Skeletal muscle tissue (tissue), 3 donors: ENCODE measurements at regions not wholly inside any gene's neighbourhood (a gene's known extent, or its start where the extent isn't known, plus 50 kb on each side); places are given as distances from the start of the nearest gene placed in this dataset.

ENCODE experiments used
- H3K27ac ChIP-seq: one replicate; pipeline ENCODE4 v1.7.0; 2013; ENCODE audit warnings: mild to moderate bottlenecking, low read depth, low read length, inconsistent platforms
- H3K27me3 ChIP-seq, 3 donors: one replicate each; pipeline ENCODE4 v1.7.0; 2013; ENCODE audit warnings: low read length in 3 of 3; ENCODE audit not compliant: control insufficient read depth in 3 of 3, insufficient read depth in 3 of 3
- H3K36me3 ChIP-seq, 3 donors: one replicate each; pipeline ENCODE4 v1.7.0; 2013; ENCODE audit warnings: low read length in 3 of 3; ENCODE audit not compliant: control insufficient read depth in 3 of 3, insufficient read depth in 3 of 3
- H3K4me1 ChIP-seq, 3 donors: one replicate each; pipeline ENCODE4 v1.7.0; 2013; ENCODE audit warnings: low read length in 3 of 3, mild to moderate bottlenecking in 3 of 3; ENCODE audit not compliant: control insufficient read depth in 3 of 3, insufficient read depth in 3 of 3
- H3K4me3 ChIP-seq, 3 donors: one replicate each; pipeline ENCODE4 v1.7.0; 2013; ENCODE audit warnings: low read length in 3 of 3
- H3K9ac ChIP-seq, 3 donors: one replicate each; pipeline ENCODE4 v1.7.0; 2013; ENCODE audit warnings: low read length in 3 of 3, mild to moderate bottlenecking in 3 of 3, moderate library complexity in 2 of 3, low read depth in 1 of 3
- H3K9me3 ChIP-seq, 3 donors: one replicate each; pipeline ENCODE4 v1.7.0; 2013; ENCODE audit warnings: low read length in 3 of 3; ENCODE audit not compliant: control insufficient read depth in 3 of 3
- donor health status: Osteomylitis.

DNA sequence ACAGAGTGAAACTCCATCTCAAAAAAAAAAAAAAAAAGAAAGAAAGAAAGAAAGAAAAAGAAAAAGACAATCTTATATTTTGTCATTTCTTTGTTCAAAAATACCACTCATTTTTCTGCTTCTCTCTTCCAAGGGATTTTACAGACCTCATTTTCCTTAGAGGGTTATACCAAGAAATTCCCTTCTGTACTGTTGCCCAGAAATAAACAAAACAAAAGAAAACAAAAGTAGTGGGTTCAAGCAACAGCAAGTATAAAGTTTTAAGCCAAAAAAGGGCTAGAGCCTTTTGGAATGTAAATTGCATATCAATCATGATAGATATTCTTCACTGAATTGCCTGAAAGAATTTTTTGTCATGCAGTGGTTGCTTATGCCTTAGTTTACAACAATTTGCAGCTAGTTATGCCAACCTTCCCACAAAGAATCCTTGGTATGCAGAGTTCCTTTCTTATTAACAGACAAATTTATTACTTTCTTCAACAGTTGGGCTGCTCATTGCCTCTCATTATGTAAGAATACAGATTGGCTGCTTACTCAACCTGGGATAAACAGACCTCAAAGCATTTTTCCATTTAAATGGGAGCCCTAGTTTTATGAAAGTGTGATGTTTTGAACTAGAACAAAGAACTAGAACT lies 129.1 kb upstream of the PPFIA2 start:
- no peaks in the 10 kb centered on the region for H3K4me1 ChIP-seq
- no peaks in the 10 kb centered on the region for H3K27me3 ChIP-seq

DNA sequence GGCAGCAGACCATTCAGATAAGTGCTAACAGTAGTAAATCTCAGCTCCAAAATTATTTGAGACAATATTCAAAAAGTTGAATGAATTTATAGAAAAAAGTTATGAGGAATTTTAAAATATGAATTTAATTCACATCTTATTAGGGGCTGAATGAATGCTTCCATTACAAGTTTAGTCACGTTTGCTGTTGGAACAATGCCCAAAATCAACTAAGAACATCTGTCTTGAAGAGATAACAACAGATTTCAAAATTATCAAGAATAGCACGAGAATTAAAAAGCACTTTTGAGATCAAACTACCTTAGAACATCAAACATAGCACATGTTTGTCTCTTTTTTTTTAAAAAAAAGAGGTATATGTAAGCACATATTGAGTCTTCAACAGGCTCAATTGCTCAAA lies 115.4 kb upstream of the PPFIA2 start:
- Histone ChIP-seq H3K9me3 (no peaks in the 10 kb centered on the region), H3K4me3 (no peak overlapping the region), H3K27ac (no peak overlapping the region), H3K27me3 (no peaks in the 10 kb centered on the region), H3K4me1 (no peaks in the 10 kb centered on the region), H3K9ac (no peak overlapping the region), H3K36me3 (no peaks in the 10 kb centered on the region)

More for the DNA sequence above, 129.1 kb upstream of the PPFIA2 start:
- Histone ChIP-seq H3K36me3 (no peaks in the 10 kb centered on the region), H3K9me3 (no peaks in the 10 kb centered on the region), H3K27ac (no peak overlapping the region), H3K9ac (no peak overlapping the region), H3K4me3 (no peak overlapping the region)

GRCh38 chr12:81874166-81874565 lies 115.0 kb upstream of the PPFIA2 start:
- Histone ChIP-seq H3K27me3 (no peaks in the 10 kb centered on the region), H3K36me3 (no peaks in the 10 kb centered on the region), H3K27ac (no peak overlapping the region), H3K9me3 (no peaks in the 10 kb centered on the region), H3K4me1 (no peaks in the 10 kb centered on the region), H3K9ac (no peak overlapping the region), H3K4me3 (no peak overlapping the region)

DNA sequence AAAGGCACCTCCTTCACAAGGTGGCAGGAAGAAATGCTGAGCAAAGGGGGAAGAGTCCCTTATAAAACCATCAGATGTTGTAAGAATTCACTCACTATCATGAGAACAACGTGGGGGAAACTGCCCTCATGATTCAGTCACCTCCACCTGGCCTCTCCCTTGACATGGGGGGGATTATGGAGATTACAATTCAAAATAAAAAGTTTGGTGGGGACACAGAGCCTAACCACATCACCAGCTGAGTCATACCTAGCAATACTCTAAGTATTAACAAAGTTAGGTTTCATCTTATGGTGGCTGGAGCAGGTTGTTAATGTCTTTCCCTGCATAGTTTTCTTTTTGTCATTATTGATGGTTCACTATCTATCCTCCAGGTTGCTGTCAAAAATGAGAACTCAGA lies 113.2 kb upstream of the PPFIA2 start:
- no peak overlapping the region for H3K4me3 ChIP-seq
- H3K9ac ChIP-seq, result no peak overlapping the region
- no peaks in the 10 kb centered on the region for H3K27me3 ChIP-seq
- no peaks in the 10 kb centered on the region for H3K36me3 ChIP-seq
- H3K4me1 ChIP-seq, result no peaks in the 10 kb centered on the region
- no peaks in the 10 kb centered on the region for H3K9me3 ChIP-seq
- no peak overlapping the region for H3K27ac ChIP-seq

GRCh38 chr12:81866081-81866480 lies 106.9 kb upstream of the PPFIA2 start:
- H3K36me3 ChIP-seq, result no peaks in the 10 kb centered on the region
- H3K27ac ChIP-seq, result no peak overlapping the region
- no peak overlapping the region for H3K9ac ChIP-seq
- no peaks in the 10 kb centered on the region for H3K27me3 ChIP-seq
- no peaks in the 10 kb centered on the region for H3K9me3 ChIP-seq
- H3K4me1 ChIP-seq, result no peaks in the 10 kb centered on the region
- H3K4me3 ChIP-seq, result no peak overlapping the region

DNA sequence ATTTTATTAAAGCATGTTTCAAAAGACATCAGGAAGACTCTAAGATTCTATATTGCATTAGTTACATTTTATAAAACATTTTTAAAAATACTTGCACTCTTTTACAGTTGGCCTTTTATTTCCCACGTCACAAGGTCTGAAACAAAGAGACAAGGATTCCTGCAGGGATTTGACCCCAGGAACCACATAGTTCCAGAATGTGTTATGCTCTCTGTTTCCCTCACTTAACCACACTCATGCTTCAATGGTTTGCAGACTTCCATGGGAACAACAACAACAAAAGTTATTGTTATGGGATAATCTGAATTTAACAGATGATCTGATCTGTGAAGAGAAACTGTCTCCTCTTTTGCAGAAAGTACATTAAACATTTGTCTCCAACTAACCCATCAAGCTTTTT lies 104.3 kb upstream of the PPFIA2 start:
- Histone ChIP-seq H3K4me1 (no peaks in the 10 kb centered on the region), H3K9ac (no peak overlapping the region), H3K27me3 (no peaks in the 10 kb centered on the region), H3K36me3 (no peaks in the 10 kb centered on the region), H3K4me3 (no peak overlapping the region), H3K27ac (no peak overlapping the region), H3K9me3 (no peaks in the 10 kb centered on the region)

DNA sequence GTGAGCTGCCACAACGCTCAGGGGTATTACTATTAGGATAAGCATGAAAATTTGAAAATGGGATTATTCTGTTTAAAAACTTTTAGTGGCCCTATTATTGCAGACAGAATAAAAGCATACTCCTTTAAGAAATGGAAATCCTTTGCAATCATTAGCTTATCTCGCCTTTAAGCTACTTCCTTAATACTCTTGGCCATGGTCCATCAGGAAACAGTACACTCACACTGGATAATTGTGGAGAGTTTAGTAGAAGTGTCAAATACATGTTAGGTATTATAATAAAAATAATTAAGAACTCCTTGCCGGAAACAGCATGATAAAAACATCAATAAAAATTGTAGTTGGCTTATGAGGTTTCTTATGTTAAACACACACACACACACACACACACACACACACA lies 100.4 kb upstream of the PPFIA2 start:
- no peak overlapping the region for H3K9ac ChIP-seq
- H3K9me3 ChIP-seq, result no peaks in the 10 kb centered on the region
- H3K36me3 ChIP-seq, result no peaks in the 10 kb centered on the region
- no peaks in the 10 kb centered on the region for H3K27me3 ChIP-seq
- H3K4me1 ChIP-seq, result no peaks in the 10 kb centered on the region
- H3K4me3 ChIP-seq, result no peak overlapping the region
- no peak overlapping the region for H3K27ac ChIP-seq

GRCh38 chr12:81843599-81843998 lies 84.4 kb upstream of the PPFIA2 start:
- Histone ChIP-seq H3K36me3 (no peaks in the 10 kb centered on the region), H3K9me3 (no peaks in the 10 kb centered on the region), H3K4me1 (no peaks in the 10 kb centered on the region), H3K27ac (no peak overlapping the region), H3K4me3 (no peak overlapping the region), H3K9ac (no peak overlapping the region), H3K27me3 (no peaks in the 10 kb centered on the region)

DNA sequence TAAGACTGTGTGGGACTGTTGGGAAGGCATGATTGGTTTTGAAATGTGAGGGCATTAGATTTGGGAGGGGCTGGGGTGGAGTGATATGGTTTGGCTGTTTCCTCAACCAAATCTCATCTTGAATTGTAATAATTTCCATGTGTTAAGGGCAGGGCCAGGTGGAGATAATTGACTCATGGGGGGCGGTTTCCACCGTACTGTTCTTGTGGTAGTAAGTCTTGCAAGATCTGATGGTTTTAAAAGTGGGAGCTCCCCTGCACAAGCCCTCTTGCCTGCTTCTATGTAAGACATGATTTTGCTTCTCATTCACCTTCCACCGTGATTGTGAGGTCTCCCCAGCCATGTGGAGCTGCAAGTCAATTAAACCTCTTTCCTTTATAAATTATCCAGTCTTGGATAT lies 76.6 kb upstream of the PPFIA2 start:
- no peaks in the 10 kb centered on the region for H3K27me3 ChIP-seq
- H3K36me3 ChIP-seq, result no peaks in the 10 kb centered on the region
- H3K27ac ChIP-seq, result no peak overlapping the region

GRCh38 chr12:81819991-81820633 lies 61.0 kb upstream of the PPFIA2 start:
- Histone ChIP-seq H3K27ac (no peak overlapping the region), H3K4me3 (no peak overlapping the region), H3K27me3 (no peaks in the 10 kb centered on the region), H3K4me1 (no peaks in the 10 kb centered on the region), H3K9me3 (no peaks in the 10 kb centered on the region), H3K36me3 (no peaks in the 10 kb centered on the region), H3K9ac (no peak overlapping the region)

More for the DNA sequence above, 76.6 kb upstream of the PPFIA2 start:
- no peaks in the 10 kb centered on the region for H3K4me1 ChIP-seq
- no peak overlapping the region for H3K9ac ChIP-seq
- no peak overlapping the region for H3K4me3 ChIP-seq
- no peaks in the 10 kb centered on the region for H3K9me3 ChIP-seq
